SK-MEL-5 (cell line): ENCODE measurements at regions not wholly inside any gene's neighbourhood (a gene's known extent, or its start where the extent isn't known, plus 50 kb on each side); places are given as distances from the start of the nearest gene placed in this dataset.
"Not testable (repeated sequence)": the region's sequence is repeated elsewhere in the genome, so short reads cannot be mapped to it uniquely, and the experiment has no call there.

Experiments used
- DNase-seq: peaks from one replicate; pipeline ENCODE4 v3.0.0-alpha.2; 2016; ENCODE audit warnings: low read depth, low spot score
- in situ Hi-C: cut with HindIII; loops from 2 replicates; pipeline ENCODE4 v1.10.0; 2016; ENCODE audit warnings: low sequenced_read_pairs, high pct_unique_total_duplicates, low pct_unique_long_range_greater_than_20kb

- in situ Hi-C loops, result no loop called here
These were observed 131.6 kb downstream of the RRAGC start for GRCh38 chr1:38727684-38728584.

GRCh38 chr1:38725321-38725961 lies 134.1 kb downstream of the RRAGC start:
- DNase-seq, in situ Hi-C loops: not testable (repeated sequence)

More at GRCh38 chr1:38727684-38728584, 131.6 kb downstream of the RRAGC start:
- DNase-seq, result no peak

GRCh38 chr1:38724160-38725131 lies 135.1 kb downstream of the RRAGC start:
- in situ Hi-C loops, result no loop called here

GRCh38 chr1:38721816-38722215 lies 137.8 kb downstream of the RRAGC start:
- in situ Hi-C loops, result no loop called here
- DNase-seq, result no peak

More at GRCh38 chr1:38724160-38725131, 135.1 kb downstream of the RRAGC start:
- DNase-seq, result no peak

GRCh38 chr1:38719880-38720279 lies 139.7 kb downstream of the RRAGC start:
- in situ Hi-C loops, result no loop called here
- no peak for DNase-seq

GRCh38 chr1:38718031-38718430 lies 141.5 kb downstream of the RRAGC start:
- in situ Hi-C loops, result no loop called here

GRCh38 chr1:38716229-38716628 lies 143.3 kb downstream of the RRAGC start:
- no peak for DNase-seq
- in situ Hi-C loops, result no loop called here

More at GRCh38 chr1:38718031-38718430, 141.5 kb downstream of the RRAGC start:
- no peak for DNase-seq

GRCh38 chr1:38715415-38715814 lies 144.2 kb downstream of the RRAGC start:
- in situ Hi-C loops, result no loop called here
- no peak for DNase-seq

- DNase-seq, result no peak
- in situ Hi-C loops, result no loop called here
These were observed 147.5 kb downstream of the RRAGC start for GRCh38 chr1:38712046-38712445.

- in situ Hi-C loops, result no loop called here
- no peak for DNase-seq
These were observed 150.8 kb downstream of the RRAGC start for GRCh38 chr1:38708701-38709258.

- in situ Hi-C loops, result no loop called here
- DNase-seq, result no peak
These were observed 158.5 kb downstream of the RRAGC start for GRCh38 chr1:38701088-38701487.

GRCh38 chr1:38700077-38700470 lies 159.5 kb downstream of the RRAGC start:
- in situ Hi-C loops, result no loop called here
- no peak for DNase-seq

- no peak for DNase-seq
- in situ Hi-C loops, result no loop called here
These were observed 160.1 kb downstream of the RRAGC start for GRCh38 chr1:38699330-38700076.

- no peak for DNase-seq
- in situ Hi-C loops, result no loop called here
These were observed 162.2 kb downstream of the RRAGC start for GRCh38 chr1:38697387-38697786.

- in situ Hi-C loops, result no loop called here
- DNase-seq, result no peak
These were observed 163.2 kb downstream of the RRAGC start for GRCh38 chr1:38696371-38696770.

- in situ Hi-C loops, result no loop called here
- DNase-seq, result no peak
These were observed 165.8 kb downstream of the RRAGC start for GRCh38 chr1:38693759-38694158.

- in situ Hi-C loops, result no loop called here
- no peak for DNase-seq
These were observed 166.5 kb downstream of the RRAGC start for GRCh38 chr1:38693031-38693430.
